ENCODE measurements at regions not wholly inside any gene's neighbourhood (a gene's known extent, or its start where the extent isn't known, plus 50 kb on each side); places are given as distances from the start of the nearest gene placed in this dataset.

GRCh38 chr21:28590026-28590425 is 402.7 kb downstream of the LTN1 start:
- Histone ChIP-seq H3K4me2 (ENCODE audit: low read length) (no peak overlapping the region), H4K12ac (ENCODE audit: low read depth, low read length) (no peak overlapping the region), H2BK5ac (ENCODE audit: low read depth, low read length, poor library complexity) (no peak overlapping the region), H2BK120ac (ENCODE audit: insufficient read depth, low read length, poor library complexity) (no peak overlapping the region), H3K79me2 (ENCODE audit: control insufficient read depth, insufficient read depth, low read length, poor library complexity) (no peaks in the 10 kb centered on the region), H3K4me1 (ENCODE audit: control insufficient read depth in 1 of 2, insufficient read depth in 2 of 2, low read length in 2 of 2) (no peaks in the 10 kb centered on the region), H3K18ac (ENCODE audit: low read length) (no peak overlapping the region), H2AK5ac (ENCODE audit: low read length) (no peak overlapping the region), H3K23ac (ENCODE audit: low read length) (no peak overlapping the region), H3K27me3 (ENCODE audit: insufficient read depth, low read length) (no peaks in the 10 kb centered on the region), H3K9ac (ENCODE audit: low read length) (no peak overlapping the region), H2AFZ (ENCODE audit: insufficient read depth, low read length, poor library complexity) (no peak overlapping the region), H3K14ac (ENCODE audit: low read length) (no peak overlapping the region), H3K27ac (ENCODE audit: low read depth, low read length) (no peak overlapping the region), H3K4ac (ENCODE audit: low read depth, low read length) (no peak overlapping the region), H2BK12ac (ENCODE audit: low read length) (no peak overlapping the region), H3K36me3 (ENCODE audit: control insufficient read depth in 1 of 2, insufficient read depth in 2 of 2, low read length in 2 of 2) (no peaks in the 10 kb centered on the region), H3K79me1 (ENCODE audit: low read length) (no peaks in the 10 kb centered on the region), H4K91ac (ENCODE audit: low read depth, low read length) (no peak overlapping the region), H3K9me3 (ENCODE audit: insufficient read depth, low read depth, low read length) (no peaks in the 10 kb centered on the region), H3K4me3 (ENCODE audit: low read depth, low read length) (no peak overlapping the region), H4K8ac (ENCODE audit: low read depth, low read length) (no peak overlapping the region)
- DNase-seq = no peak
- no CpG with 5 or more reads among the region's 2 CpGs for WGBS (ENCODE audit: extremely low coverage, insufficient coverage, insufficient read length)

- no peak overlapping the region for H4K12ac ChIP-seq (ENCODE audit: low read depth, low read length)
- no peak overlapping the region for H4K91ac ChIP-seq (ENCODE audit: low read depth, low read length)
- no peak overlapping the region for H3K9ac ChIP-seq (ENCODE audit: low read length)
- no peaks in the 10 kb centered on the region for H3K79me2 ChIP-seq (ENCODE audit: control insufficient read depth, insufficient read depth, low read length, poor library complexity)
- H3K79me1 ChIP-seq (ENCODE audit: low read length) = no peaks in the 10 kb centered on the region
- H3K14ac ChIP-seq (ENCODE audit: low read length) = no peak overlapping the region
- no peak overlapping the region for H3K18ac ChIP-seq (ENCODE audit: low read length)
- no peak overlapping the region for H2BK12ac ChIP-seq (ENCODE audit: low read length)
- no peak overlapping the region for H3K4me2 ChIP-seq (ENCODE audit: low read length)
- H2AFZ ChIP-seq (ENCODE audit: insufficient read depth, low read length, poor library complexity) = no peak overlapping the region
- H3K4ac ChIP-seq (ENCODE audit: low read depth, low read length) = no peak overlapping the region
- H2AK5ac ChIP-seq (ENCODE audit: low read length) = no peak overlapping the region
- H3K4me3 ChIP-seq (ENCODE audit: low read depth, low read length) = no peak overlapping the region
- H3K27ac ChIP-seq (ENCODE audit: low read depth, low read length) = no peak overlapping the region
- H2BK5ac ChIP-seq (ENCODE audit: low read depth, low read length, poor library complexity) = no peak overlapping the region
- H3K9me3 ChIP-seq (ENCODE audit: insufficient read depth, low read depth, low read length) = no peaks in the 10 kb centered on the region
- WGBS (ENCODE audit: extremely low coverage, insufficient coverage, insufficient read length) = no CpG with 5 or more reads among the region's 1 CpG
- no peaks in the 10 kb centered on the region for H3K4me1 ChIP-seq (ENCODE audit: control insufficient read depth in 1 of 2, insufficient read depth in 2 of 2, low read length in 2 of 2)
- no peak overlapping the region for H4K8ac ChIP-seq (ENCODE audit: low read depth, low read length)
- H3K27me3 ChIP-seq (ENCODE audit: insufficient read depth, low read length) = no peaks in the 10 kb centered on the region
- H2BK120ac ChIP-seq (ENCODE audit: insufficient read depth, low read length, poor library complexity) = no peak overlapping the region
- H3K23ac ChIP-seq (ENCODE audit: low read length) = no peak overlapping the region
- H3K36me3 ChIP-seq (ENCODE audit: control insufficient read depth in 1 of 2, insufficient read depth in 2 of 2, low read length in 2 of 2) = no peaks in the 10 kb centered on the region
- no peak for DNase-seq
Measured at GRCh38 chr21:28588997-28589396, 403.7 kb downstream of the LTN1 start.

- H3K18ac ChIP-seq (ENCODE audit: low read length) = no peak overlapping the region
- DNase-seq = no peak
- H3K79me1 ChIP-seq (ENCODE audit: low read length) = no peaks in the 10 kb centered on the region
- no peaks in the 10 kb centered on the region for H3K9me3 ChIP-seq (ENCODE audit: insufficient read depth, low read depth, low read length)
- H3K4ac ChIP-seq (ENCODE audit: low read depth, low read length) = no peak overlapping the region
- H4K91ac ChIP-seq (ENCODE audit: low read depth, low read length) = no peak overlapping the region
- no CpG with 5 or more reads among the region's 1 CpG for WGBS (ENCODE audit: extremely low coverage, insufficient coverage, insufficient read length)
- no peak overlapping the region for H3K27ac ChIP-seq (ENCODE audit: low read depth, low read length)
- H2AK5ac ChIP-seq (ENCODE audit: low read length) = no peak overlapping the region
- no peaks in the 10 kb centered on the region for H3K36me3 ChIP-seq (ENCODE audit: control insufficient read depth in 1 of 2, insufficient read depth in 2 of 2, low read length in 2 of 2)
- no peaks in the 10 kb centered on the region for H3K27me3 ChIP-seq (ENCODE audit: insufficient read depth, low read length)
- H3K23ac ChIP-seq (ENCODE audit: low read length) = no peak overlapping the region
- no peak overlapping the region for H3K4me2 ChIP-seq (ENCODE audit: low read length)
- no peak overlapping the region for H2BK120ac ChIP-seq (ENCODE audit: insufficient read depth, low read length, poor library complexity)
- no peak overlapping the region for H3K4me3 ChIP-seq (ENCODE audit: low read depth, low read length)
- no peaks in the 10 kb centered on the region for H3K4me1 ChIP-seq (ENCODE audit: control insufficient read depth in 1 of 2, insufficient read depth in 2 of 2, low read length in 2 of 2)
- H4K12ac ChIP-seq (ENCODE audit: low read depth, low read length) = no peak overlapping the region
- no peak overlapping the region for H4K8ac ChIP-seq (ENCODE audit: low read depth, low read length)
- no peak overlapping the region for H2BK12ac ChIP-seq (ENCODE audit: low read length)
- H3K79me2 ChIP-seq (ENCODE audit: control insufficient read depth, insufficient read depth, low read length, poor library complexity) = no peaks in the 10 kb centered on the region
- H3K9ac ChIP-seq (ENCODE audit: low read length) = no peak overlapping the region
- H2BK5ac ChIP-seq (ENCODE audit: low read depth, low read length, poor library complexity) = no peak overlapping the region
- H2AFZ ChIP-seq (ENCODE audit: insufficient read depth, low read length, poor library complexity) = no peak overlapping the region
- no peak overlapping the region for H3K14ac ChIP-seq (ENCODE audit: low read length)
Measured at GRCh38 chr21:28587748-28588147, 404.9 kb downstream of the LTN1 start.

GRCh38 chr21:28581976-28582375 is 410.7 kb downstream of the LTN1 start:
- WGBS (ENCODE audit: extremely low coverage, insufficient coverage, insufficient read length) = no CpG with 5 or more reads among the region's 2 CpGs
- Histone ChIP-seq H2AK5ac (ENCODE audit: low read length) (no peak overlapping the region), H3K27me3 (ENCODE audit: insufficient read depth, low read length) (no peaks in the 10 kb centered on the region)

More at GRCh38 chr21:28581976-28582375, 410.7 kb downstream of the LTN1 start:
- Histone ChIP-seq H4K8ac (ENCODE audit: low read depth, low read length) (no peak overlapping the region), H3K79me2 (ENCODE audit: control insufficient read depth, insufficient read depth, low read length, poor library complexity) (no peaks in the 10 kb centered on the region), H4K91ac (ENCODE audit: low read depth, low read length) (no peak overlapping the region), H3K4me1 (ENCODE audit: control insufficient read depth in 1 of 2, insufficient read depth in 2 of 2, low read length in 2 of 2) (no peaks in the 10 kb centered on the region), H2BK12ac (ENCODE audit: low read length) (no peak overlapping the region), H3K9ac (ENCODE audit: low read length) (no peak overlapping the region), H3K23ac (ENCODE audit: low read length) (no peak overlapping the region), H4K12ac (ENCODE audit: low read depth, low read length) (no peak overlapping the region), H3K9me3 (ENCODE audit: insufficient read depth, low read depth, low read length) (no peaks in the 10 kb centered on the region), H3K4me2 (ENCODE audit: low read length) (no peak overlapping the region), H3K14ac (ENCODE audit: low read length) (no peak overlapping the region), H2AFZ (ENCODE audit: insufficient read depth, low read length, poor library complexity) (no peak overlapping the region), H3K36me3 (ENCODE audit: control insufficient read depth in 1 of 2, insufficient read depth in 2 of 2, low read length in 2 of 2) (no peaks in the 10 kb centered on the region), H3K27ac (ENCODE audit: low read depth, low read length) (no peak overlapping the region), H3K4me3 (ENCODE audit: low read depth, low read length) (no peak overlapping the region), H2BK5ac (ENCODE audit: low read depth, low read length, poor library complexity) (no peak overlapping the region), H3K18ac (ENCODE audit: low read length) (no peak overlapping the region), H3K4ac (ENCODE audit: low read depth, low read length) (no peak overlapping the region), H2BK120ac (ENCODE audit: insufficient read depth, low read length, poor library complexity) (no peak overlapping the region), H3K79me1 (ENCODE audit: low read length) (no peaks in the 10 kb centered on the region)
- DNase-seq = no peak
